Stimulated activated CD4-positive, alpha-beta T cell treated with anti-CD3 and anti-CD28 coated beads, Interleukin-15, amount 100 ng/mL, for 1 hour (primary cell): ENCODE measurements at regions not wholly inside any gene's neighbourhood (a gene's known extent, or its start where the extent isn't known, plus 50 kb on each side); places are given as distances from the start of the nearest gene placed in this dataset.

Experiments
- DNase-seq, 2 donors: peaks; one replicate each; pipeline ENCODE4 v3.0.0-alpha.2; 2020; ENCODE audit warnings: low read depth in 1 of 2, low spot score in 1 of 2

GRCh38 chr9:106696804-106697203 lies 166.2 kb upstream of the ZNF462 start:
- DNase-seq = no peak

GRCh38 chr9:106697390-106697749 lies 165.6 kb upstream of the ZNF462 start:
- no peak for DNase-seq

- no peak for DNase-seq
Measured at GRCh38 chr9:106697750-106698502, 165.0 kb upstream of the ZNF462 start.

- no peak for DNase-seq
Measured at GRCh38 chr9:106700676-106701075, 162.3 kb upstream of the ZNF462 start.

GRCh38 chr9:106701611-106702010 lies 161.4 kb upstream of the ZNF462 start:
- no peak for DNase-seq

- no peak for DNase-seq
Measured at GRCh38 chr9:106704056-106704615, 158.8 kb upstream of the ZNF462 start.

GRCh38 chr9:106707291-106707690 lies 155.7 kb upstream of the ZNF462 start:
- no peak for DNase-seq

- DNase-seq = no peak
Measured at GRCh38 chr9:106707738-106708474, 155.1 kb upstream of the ZNF462 start.

- DNase-seq = no peak
Measured at GRCh38 chr9:106708475-106709146, 154.4 kb upstream of the ZNF462 start.

GRCh38 chr9:106712279-106712678 lies 150.7 kb upstream of the ZNF462 start:
- DNase-seq = no peak

- DNase-seq = no peak
Measured at GRCh38 chr9:106713206-106713605, 149.8 kb upstream of the ZNF462 start.

- no peak for DNase-seq
Measured at GRCh38 chr9:106716820-106717219, 146.1 kb upstream of the ZNF462 start.

- DNase-seq = no peak
Measured at GRCh38 chr9:106717686-106718085, 145.3 kb upstream of the ZNF462 start.

- DNase-seq = no peak
Measured at GRCh38 chr9:106718936-106719335, 144.0 kb upstream of the ZNF462 start.

GRCh38 chr9:106722051-106722753 lies 140.8 kb upstream of the ZNF462 start:
- DNase-seq = no peak

GRCh38 chr9:106723926-106724325 lies 139.0 kb upstream of the ZNF462 start:
- no peak for DNase-seq

GRCh38 chr9:106724566-106724965 lies 138.4 kb upstream of the ZNF462 start:
- no peak for DNase-seq

- no peak for DNase-seq
Measured at GRCh38 chr9:106726070-106726815, 136.7 kb upstream of the ZNF462 start.

GRCh38 chr9:106727969-106728368 lies 135.0 kb upstream of the ZNF462 start:
- DNase-seq = no peak

GRCh38 chr9:106728860-106729259 lies 134.1 kb upstream of the ZNF462 start:
- DNase-seq = no peak

GRCh38 chr9:106731910-106732309 lies 131.1 kb upstream of the ZNF462 start:
- no peak for DNase-seq
